Neural progenitor cell (in vitro differentiated cells): ENCODE measurements at regions not wholly inside any gene's neighbourhood (a gene's known extent, or its start where the extent isn't known, plus 50 kb on each side); places are given as distances from the start of the nearest gene placed in this dataset.
A peak's percentile ranks its signal among the peaks of the same experiment; 100 is the strongest.

Experiments used
- DNase-seq: peaks from one replicate; pipeline ENCODE4 v3.0.0-alpha.2; 2016; ENCODE audit warnings: low spot score
- H2AFZ ChIP-seq: fragments of 200-600 bp; sonication (generic); replicated peaks from 2 replicates; pipeline ENCODE4 v1.6.1; 2016; ENCODE audit warnings: antibody characterized with exemption
- H3F3A ChIP-seq: fragments of 200-600 bp; sonication (generic); 2 replicates; pipeline ENCODE4 v1.6.1; 2016; ENCODE audit warnings: antibody characterized with exemption, low read depth
- H3K27ac ChIP-seq: fragments of 200-600 bp; sonication (generic); 2 replicates; pipeline ENCODE4 v1.5.1; 2016; ENCODE audit warnings: mild to moderate bottlenecking
- H3K27me3 ChIP-seq: fragments of 200-600 bp; sonication (generic); 2 replicates; pipeline ENCODE4 v1.6.1; 2016; ENCODE audit warnings: mild to moderate bottlenecking, moderate library complexity
- H3K36me3 ChIP-seq: fragments of 200-600 bp; sonication (generic); 2 replicates; pipeline ENCODE4 v1.5.1; 2016
- H3K4me1 ChIP-seq: fragments of 200-600 bp; sonication (generic); 2 replicates; pipeline ENCODE4 v1.6.1; 2016; ENCODE audit warnings: mixed run types
- H3K4me2 ChIP-seq: fragments of 200-600 bp; sonication (generic); 2 replicates; pipeline ENCODE4 v1.6.1; 2016
- H3K4me3 ChIP-seq: fragments of 200-600 bp; sonication (generic); 2 replicates; pipeline ENCODE4 v1.5.1; 2016
- H3K79me2 ChIP-seq: fragments of 200-600 bp; sonication (generic); 2 replicates; pipeline ENCODE4 v1.6.1; 2016; ENCODE audit warnings: low read depth
- H3K9ac ChIP-seq: fragments of 200-600 bp; sonication (generic); 2 replicates; pipeline ENCODE4 v1.6.1; 2016
- H3K9me3 ChIP-seq: fragments of 200-600 bp; sonication (generic); 2 replicates; pipeline ENCODE4 v1.5.1; 2016; ENCODE audit warnings: low read depth
- H4K20me1 ChIP-seq: fragments of 200-600 bp; sonication (generic); 2 replicates; pipeline ENCODE4 v1.6.1; 2016; ENCODE audit warnings: low read depth
- H3K27ac Mint-ChIP-seq: 3 replicates; pipeline ENCODE4 v1.8.0; 2021; ENCODE audit warnings: mixed read lengths
- H3K27me3 Mint-ChIP-seq: 2 replicates; pipeline ENCODE4 v1.8.0; 2022; ENCODE audit warnings: low read depth, mild to moderate bottlenecking, inconsistent platforms, moderate library complexity, mixed read lengths; ENCODE audit not compliant: insufficient read depth
- H3K36me3 Mint-ChIP-seq: 3 replicates; pipeline ENCODE4 v1.8.0; 2021; ENCODE audit warnings: mixed read lengths
- H3K4me1 Mint-ChIP-seq: 3 replicates; pipeline ENCODE4 v1.8.0; 2021; ENCODE audit warnings: mixed read lengths
- H3K4me3 Mint-ChIP-seq: 3 replicates; pipeline ENCODE4 v1.8.0; 2021; ENCODE audit warnings: mild to moderate bottlenecking, moderate library complexity, mixed read lengths
- H3K9me3 Mint-ChIP-seq: 3 replicates; pipeline ENCODE4 v1.8.0; 2020; ENCODE audit warnings: mixed read lengths
- EZH2 ChIP-seq: fragments of 200-600 bp; sonication (generic); IDR thresholded peaks from 2 replicates; pipeline ENCODE4 v1.6.1; 2017; ENCODE audit warnings: antibody characterized with exemption, mild to moderate bottlenecking, moderate library complexity
- EZH2phosphoT487 ChIP-seq: fragments of 200-600 bp; sonication (generic); IDR thresholded peaks from 2 replicates; pipeline ENCODE4 v1.6.1; 2017; ENCODE audit warnings: antibody characterized with exemption
- TF ChIP-seq, protein P1 (sequence below): fragments of 200-600 bp; sonication (generic); IDR thresholded peaks from 2 replicates; pipeline ENCODE4 v1.5.1; 2017; ENCODE audit warnings: antibody characterized with exemption, mild to moderate bottlenecking

DNA sequence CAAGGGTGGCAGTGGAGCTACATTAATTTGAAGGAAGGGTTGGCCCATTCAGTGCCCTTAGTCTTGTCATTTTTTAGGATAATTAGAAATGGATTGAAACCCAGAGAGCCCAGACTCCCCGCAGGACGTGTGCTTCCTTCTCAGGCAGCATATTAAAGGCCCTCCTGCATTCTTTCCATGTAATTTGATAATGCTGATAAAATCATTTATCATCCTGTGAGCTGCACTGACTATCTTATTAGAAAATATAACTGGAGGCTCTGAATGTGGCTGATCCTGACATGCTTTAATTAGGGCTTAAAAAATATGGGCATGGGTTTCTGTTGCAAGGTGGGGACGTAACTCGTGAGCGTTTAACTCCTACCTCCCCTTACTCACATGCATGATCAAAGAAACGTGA lies 148.1 kb downstream of the ACKR3 start:
- Mint-ChIP-seq H3K27ac (no peak overlapping the region), H3K27me3 (peaks cover 14% of the 10 kb centered on the region), H3K9me3 (no peaks in the 10 kb centered on the region), H3K4me3 (no peak overlapping the region), H3K4me1 (peaks cover 61% of the 10 kb centered on the region), H3K36me3 (no peaks in the 10 kb centered on the region)
- no peak overlapping the region for H2AFZ ChIP-seq
- no peak for DNase-seq
- H3K9ac ChIP-seq = no peak overlapping the region
- TF ChIP-seq, protein P1, sequence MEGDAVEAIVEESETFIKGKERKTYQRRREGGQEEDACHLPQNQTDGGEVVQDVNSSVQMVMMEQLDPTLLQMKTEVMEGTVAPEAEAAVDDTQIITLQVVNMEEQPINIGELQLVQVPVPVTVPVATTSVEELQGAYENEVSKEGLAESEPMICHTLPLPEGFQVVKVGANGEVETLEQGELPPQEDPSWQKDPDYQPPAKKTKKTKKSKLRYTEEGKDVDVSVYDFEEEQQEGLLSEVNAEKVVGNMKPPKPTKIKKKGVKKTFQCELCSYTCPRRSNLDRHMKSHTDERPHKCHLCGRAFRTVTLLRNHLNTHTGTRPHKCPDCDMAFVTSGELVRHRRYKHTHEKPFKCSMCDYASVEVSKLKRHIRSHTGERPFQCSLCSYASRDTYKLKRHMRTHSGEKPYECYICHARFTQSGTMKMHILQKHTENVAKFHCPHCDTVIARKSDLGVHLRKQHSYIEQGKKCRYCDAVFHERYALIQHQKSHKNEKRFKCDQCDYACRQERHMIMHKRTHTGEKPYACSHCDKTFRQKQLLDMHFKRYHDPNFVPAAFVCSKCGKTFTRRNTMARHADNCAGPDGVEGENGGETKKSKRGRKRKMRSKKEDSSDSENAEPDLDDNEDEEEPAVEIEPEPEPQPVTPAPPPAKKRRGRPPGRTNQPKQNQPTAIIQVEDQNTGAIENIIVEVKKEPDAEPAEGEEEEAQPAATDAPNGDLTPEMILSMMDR = no peak
- TF ChIP-seq EZH2phosphoT487 = no peak
- TF ChIP-seq EZH2 = no peak
- no peak overlapping the region for H3K27ac ChIP-seq
- no peaks in the 10 kb centered on the region for H3K27me3 ChIP-seq
- H3K79me2 ChIP-seq = no peaks in the 10 kb centered on the region
- H4K20me1 ChIP-seq = no peaks in the 10 kb centered on the region
- H3F3A ChIP-seq = peaks cover 16% of the 10 kb centered on the region
- H3K4me1 ChIP-seq = peaks cover 40% of the 10 kb centered on the region
- no peak overlapping the region for H3K4me2 ChIP-seq
- no peaks in the 10 kb centered on the region for H3K36me3 ChIP-seq
- H3K9me3 ChIP-seq = no peaks in the 10 kb centered on the region
- no peak overlapping the region for H3K4me3 ChIP-seq

- no peak overlapping the region for H3K4me3 ChIP-seq
- Mint-ChIP-seq H3K4me1 (peaks cover 54% of the 10 kb centered on the region), H3K27ac (peak overlapping the region; percentile 4), H3K27me3 (peaks cover 14% of the 10 kb centered on the region), H3K36me3 (no peaks in the 10 kb centered on the region), H3K4me3 (peak overlapping the region; percentile 7), H3K9me3 (no peaks in the 10 kb centered on the region)
- H3K79me2 ChIP-seq = no peaks in the 10 kb centered on the region
- no peak for DNase-seq
- H3K4me1 ChIP-seq = peaks cover 37% of the 10 kb centered on the region
- H3K27me3 ChIP-seq = no peaks in the 10 kb centered on the region
- no peak overlapping the region for H3K9ac ChIP-seq
- TF ChIP-seq EZH2 (no peak), EZH2phosphoT487 (no peak)
- TF ChIP-seq, protein P1 = no peak
- H2AFZ ChIP-seq = peak overlapping the region; percentile 2
- no peaks in the 10 kb centered on the region for H3K36me3 ChIP-seq
- H3K4me2 ChIP-seq = no peak overlapping the region
- H3K9me3 ChIP-seq = no peaks in the 10 kb centered on the region
- H3K27ac ChIP-seq = no peak overlapping the region
- no peaks in the 10 kb centered on the region for H4K20me1 ChIP-seq
- H3F3A ChIP-seq = peaks cover 16% of the 10 kb centered on the region
Observed at GRCh38 chr2:236718207-236718992, 148.8 kb downstream of the ACKR3 start.

- no peak overlapping the region for H3K4me2 ChIP-seq
- H3K4me1 Mint-ChIP-seq = peaks cover 46% of the 10 kb centered on the region
- H3K79me2 ChIP-seq = no peaks in the 10 kb centered on the region
- H3K4me3 Mint-ChIP-seq = no peak overlapping the region
- peaks cover 29% of the 10 kb centered on the region for H3K4me1 ChIP-seq
- H3K27ac Mint-ChIP-seq = no peak overlapping the region
- H3K9me3 ChIP-seq = no peaks in the 10 kb centered on the region
- DNase-seq = no peak
- H3K27ac ChIP-seq = no peak overlapping the region
- H3K9ac ChIP-seq = no peak overlapping the region
- H3K27me3 Mint-ChIP-seq = peaks cover 14% of the 10 kb centered on the region
- H3K36me3 Mint-ChIP-seq = no peaks in the 10 kb centered on the region
- no peaks in the 10 kb centered on the region for H3K36me3 ChIP-seq
- no peak overlapping the region for H2AFZ ChIP-seq
- TF ChIP-seq EZH2 (no peak), EZH2phosphoT487 (no peak)
- TF ChIP-seq, protein P1 = no peak
- H3K9me3 Mint-ChIP-seq = no peaks in the 10 kb centered on the region
- no peaks in the 10 kb centered on the region for H3K27me3 ChIP-seq
- no peaks in the 10 kb centered on the region for H4K20me1 ChIP-seq
- peaks cover 16% of the 10 kb centered on the region for H3F3A ChIP-seq
- H3K4me3 ChIP-seq = no peak overlapping the region
Observed at GRCh38 chr2:236719192-236719635, 149.6 kb downstream of the ACKR3 start.
